WERI-Rb-1 (cell line): ENCODE measurements at regions not wholly inside any gene's neighbourhood (a gene's known extent, or its start where the extent isn't known, plus 50 kb on each side); places are given as distances from the start of the nearest gene placed in this dataset.

ENCODE experiments used
- DNase-seq: peaks from one replicate; pipeline ENCODE4 v3.0.0-alpha.2; 2020
- H3K27ac ChIP-seq: fragments of 250-450 bp; sonication (Bioruptor Pico); 2 replicates; pipeline ENCODE4 v1.5.1; 2020; ENCODE audit warnings: mild to moderate bottlenecking, moderate library complexity
- H3K27me3 ChIP-seq: fragments of 250-450 bp; sonication (Bioruptor Pico); 2 replicates; pipeline ENCODE4 v1.5.1; 2021; ENCODE audit warnings: mild to moderate bottlenecking, low read depth, moderate library complexity; ENCODE audit not compliant: insufficient read depth, severe bottlenecking
- H3K36me3 ChIP-seq: fragments of 250-450 bp; sonication (Bioruptor Pico); 2 replicates; pipeline ENCODE4 v1.5.1; 2020; ENCODE audit warnings: mild to moderate bottlenecking, moderate library complexity
- H3K4me3 ChIP-seq: 2 replicates; pipeline ENCODE4 v1.5.1; 2011; ENCODE audit warnings: low read depth, mild to moderate bottlenecking, control low read depth, low read length
- H3K9me3 ChIP-seq: fragments of 250-450 bp; sonication (Bioruptor Pico); 2 replicates; pipeline ENCODE4 v1.5.1; 2021; ENCODE audit warnings: mild to moderate bottlenecking, moderate library complexity; ENCODE audit not compliant: severe bottlenecking
- CTCF ChIP-seq: IDR thresholded peaks from 2 replicates; pipeline ENCODE4 v1.5.1; 2011; ENCODE audit warnings: low read depth, mild to moderate bottlenecking, control low read depth, inconsistent platforms, low read length

- DNase-seq, result no peak
- Histone ChIP-seq H3K9me3 (no peaks in the 10 kb centered on the region), H3K27ac (no peak overlapping the region), H3K27me3 (no peaks in the 10 kb centered on the region), H3K36me3 (no peaks in the 10 kb centered on the region), H3K4me3 (no peak overlapping the region)
- no peak for TF ChIP-seq CTCF
Observed at GRCh38 chr18:78138983-78139496, 840.6 kb upstream of the SALL3 start.

GRCh38 chr18:78140294-78140693 lies 839.3 kb upstream of the SALL3 start:
- no peak for TF ChIP-seq CTCF
- no peak overlapping the region for H3K4me3 ChIP-seq
- no peak for DNase-seq
- no peaks in the 10 kb centered on the region for H3K9me3 ChIP-seq
- no peaks in the 10 kb centered on the region for H3K36me3 ChIP-seq
- H3K27ac ChIP-seq, result no peak overlapping the region
- no peaks in the 10 kb centered on the region for H3K27me3 ChIP-seq

GRCh38 chr18:78144669-78145068 lies 834.9 kb upstream of the SALL3 start:
- Histone ChIP-seq H3K27me3 (no peaks in the 10 kb centered on the region), H3K9me3 (peaks cover 3% of the 10 kb centered on the region), H3K4me3 (no peak overlapping the region), H3K36me3 (no peaks in the 10 kb centered on the region), H3K27ac (no peak overlapping the region)
- no peak for TF ChIP-seq CTCF
- no peak for DNase-seq

- no peak for DNase-seq
- no peak for TF ChIP-seq CTCF
- no peaks in the 10 kb centered on the region for H3K36me3 ChIP-seq
- H3K27ac ChIP-seq, result no peak overlapping the region
- peaks cover 3% of the 10 kb centered on the region for H3K9me3 ChIP-seq
- no peak overlapping the region for H3K4me3 ChIP-seq
- H3K27me3 ChIP-seq, result no peaks in the 10 kb centered on the region
Observed at GRCh38 chr18:78145096-78145495, 834.5 kb upstream of the SALL3 start.

- no peaks in the 10 kb centered on the region for H3K36me3 ChIP-seq
- no peak for TF ChIP-seq CTCF
- H3K27me3 ChIP-seq, result no peaks in the 10 kb centered on the region
- H3K27ac ChIP-seq, result no peak overlapping the region
- DNase-seq, result no peak
- H3K4me3 ChIP-seq, result no peak overlapping the region
- H3K9me3 ChIP-seq, result peaks cover 3% of the 10 kb centered on the region
Observed at GRCh38 chr18:78146136-78147085, 833.2 kb upstream of the SALL3 start.
